ENCODE measurements at regions not wholly inside any gene's neighbourhood (a gene's known extent, or its start where the extent isn't known, plus 50 kb on each side); places are given as distances from the start of the nearest gene placed in this dataset.

- Histone ChIP-seq H3K4me3 (ENCODE audit: low read depth in 1 of 2, low read length in 2 of 2) (no peak overlapping the region), H3K4me1 (ENCODE audit: insufficient read depth, low read length) (no peaks in the 10 kb centered on the region), H3K27me3 (ENCODE audit: insufficient read depth, low read length, poor library complexity) (no peaks in the 10 kb centered on the region), H4K20me1 (ENCODE audit: insufficient read depth, low read length) (no peaks in the 10 kb centered on the region), H3K9ac (ENCODE audit: low read depth, low read length) (no peak overlapping the region), H3K79me2 (ENCODE audit: insufficient read depth, low read length) (no peaks in the 10 kb centered on the region), H3K36me3 (ENCODE audit: insufficient read depth, low read length) (no peaks in the 10 kb centered on the region), H2AFZ (ENCODE audit: low read depth, low read length) (no peak overlapping the region), H3K4me2 (ENCODE audit: insufficient read depth, low read length) (no peak overlapping the region), H3K27ac (ENCODE audit: low read length) (no peak overlapping the region), H3K9me3 (ENCODE audit: insufficient read depth, low read length, severe bottlenecking) (peaks cover 2% of the 10 kb centered on the region)
- TF ChIP-seq CTCF (IDR thresholded peaks at IDR 0.05; ENCODE audit: borderline replicate concordance, extremely low read depth, low read length, poor library complexity, severe bottlenecking) (no peak), EZH2 (IDR thresholded peaks at IDR 0.05; ENCODE audit: borderline replicate concordance, low read depth, low read length, severe bottlenecking) (no peak)
- ATAC-seq (ENCODE audit: insufficient read depth, low read depth) = no peak
- no peak for DNase-seq
Observed at GRCh38 chr4:137635108-137635507, 102.8 kb upstream of the PCDH18 start.

GRCh38 chr4:137632842-137633241 is 100.5 kb upstream of the PCDH18 start:
- no peaks in the 10 kb centered on the region for H3K79me2 ChIP-seq (ENCODE audit: insufficient read depth, low read length)
- peaks cover 2% of the 10 kb centered on the region for H3K9me3 ChIP-seq (ENCODE audit: insufficient read depth, low read length, severe bottlenecking)
- H2AFZ ChIP-seq (ENCODE audit: low read depth, low read length) = no peak overlapping the region
- H3K27me3 ChIP-seq (ENCODE audit: insufficient read depth, low read length, poor library complexity) = no peaks in the 10 kb centered on the region
- no peak overlapping the region for H3K4me2 ChIP-seq (ENCODE audit: insufficient read depth, low read length)
- no peak for DNase-seq
- no peak for TF ChIP-seq CTCF (IDR thresholded peaks at IDR 0.05; ENCODE audit: borderline replicate concordance, extremely low read depth, low read length, poor library complexity, severe bottlenecking)
- H3K36me3 ChIP-seq (ENCODE audit: insufficient read depth, low read length) = no peaks in the 10 kb centered on the region
- H4K20me1 ChIP-seq (ENCODE audit: insufficient read depth, low read length) = no peaks in the 10 kb centered on the region
- H3K9ac ChIP-seq (ENCODE audit: low read depth, low read length) = no peak overlapping the region
- no peak overlapping the region for H3K4me3 ChIP-seq (ENCODE audit: low read depth in 1 of 2, low read length in 2 of 2)
- H3K4me1 ChIP-seq (ENCODE audit: insufficient read depth, low read length) = no peaks in the 10 kb centered on the region
- no peak overlapping the region for H3K27ac ChIP-seq (ENCODE audit: low read length)
- no peak for ATAC-seq (ENCODE audit: insufficient read depth, low read depth)

GRCh38 chr4:137631605-137632004 is 99.3 kb upstream of the PCDH18 start:
- Histone ChIP-seq H3K4me2 (ENCODE audit: insufficient read depth, low read length) (no peak overlapping the region), H3K27me3 (ENCODE audit: insufficient read depth, low read length, poor library complexity) (no peaks in the 10 kb centered on the region), H3K79me2 (ENCODE audit: insufficient read depth, low read length) (no peaks in the 10 kb centered on the region), H3K9ac (ENCODE audit: low read depth, low read length) (no peak overlapping the region), H3K36me3 (ENCODE audit: insufficient read depth, low read length) (no peaks in the 10 kb centered on the region), H3K9me3 (ENCODE audit: insufficient read depth, low read length, severe bottlenecking) (peaks cover 2% of the 10 kb centered on the region), H3K27ac (ENCODE audit: low read length) (no peak overlapping the region), H2AFZ (ENCODE audit: low read depth, low read length) (no peak overlapping the region), H3K4me1 (ENCODE audit: insufficient read depth, low read length) (no peaks in the 10 kb centered on the region), H4K20me1 (ENCODE audit: insufficient read depth, low read length) (no peaks in the 10 kb centered on the region), H3K4me3 (ENCODE audit: low read depth in 1 of 2, low read length in 2 of 2) (no peak overlapping the region)
- DNase-seq (no peak), ATAC-seq (ENCODE audit: insufficient read depth, low read depth) (no peak)
- TF ChIP-seq EZH2 (IDR thresholded peaks at IDR 0.05; ENCODE audit: borderline replicate concordance, low read depth, low read length, severe bottlenecking) = no peak

- no peaks in the 10 kb centered on the region for H3K4me1 ChIP-seq (ENCODE audit: insufficient read depth, low read length)
- H3K9ac ChIP-seq (ENCODE audit: low read depth, low read length) = no peak overlapping the region
- H3K9me3 ChIP-seq (ENCODE audit: insufficient read depth, low read length, severe bottlenecking) = peaks cover 2% of the 10 kb centered on the region
- no peaks in the 10 kb centered on the region for H3K36me3 ChIP-seq (ENCODE audit: insufficient read depth, low read length)
- DNase-seq (no peak), ATAC-seq (ENCODE audit: insufficient read depth, low read depth) (no peak)
- H3K4me2 ChIP-seq (ENCODE audit: insufficient read depth, low read length) = no peak overlapping the region
- H3K27me3 ChIP-seq (ENCODE audit: insufficient read depth, low read length, poor library complexity) = no peaks in the 10 kb centered on the region
- H4K20me1 ChIP-seq (ENCODE audit: insufficient read depth, low read length) = no peaks in the 10 kb centered on the region
- H3K79me2 ChIP-seq (ENCODE audit: insufficient read depth, low read length) = no peaks in the 10 kb centered on the region
- no peak overlapping the region for H2AFZ ChIP-seq (ENCODE audit: low read depth, low read length)
- H3K27ac ChIP-seq (ENCODE audit: low read length) = no peak overlapping the region
- no peak overlapping the region for H3K4me3 ChIP-seq (ENCODE audit: low read depth in 1 of 2, low read length in 2 of 2)
- TF ChIP-seq CTCF (IDR thresholded peaks at IDR 0.05; ENCODE audit: borderline replicate concordance, extremely low read depth, low read length, poor library complexity, severe bottlenecking) = no peak
- no peak for TF ChIP-seq EZH2 (IDR thresholded peaks at IDR 0.05; ENCODE audit: borderline replicate concordance, low read depth, low read length, severe bottlenecking)
Observed at GRCh38 chr4:137630252-137630651, 98.0 kb upstream of the PCDH18 start.
